Trophoblast cell (in vitro differentiated cells and primary cell): ENCODE measurements at regions not wholly inside any gene's neighbourhood (a gene's known extent, or its start where the extent isn't known, plus 50 kb on each side); places are given as distances from the start of the nearest gene placed in this dataset.

ENCODE experiments used
- DNase-seq, 2 donors: peaks; one replicate each; pipeline ENCODE4 v3.0.0-alpha.2; 2016
- H2AFZ ChIP-seq: 2 replicates; pipeline ENCODE4 v1.6.1; 2013; ENCODE audit warnings: low read length, moderate library complexity, mild to moderate bottlenecking; ENCODE audit not compliant: insufficient read depth, poor library complexity
- H2AK5ac ChIP-seq: 2 replicates; pipeline ENCODE4 v1.6.1; 2013; ENCODE audit warnings: mild to moderate bottlenecking, low read length
- H2BK120ac ChIP-seq: 2 replicates; pipeline ENCODE4 v1.6.1; 2013; ENCODE audit warnings: low read length, mild to moderate bottlenecking, moderate library complexity; ENCODE audit not compliant: insufficient read depth, poor library complexity
- H2BK12ac ChIP-seq: 2 replicates; pipeline ENCODE4 v1.6.1; 2013; ENCODE audit warnings: mild to moderate bottlenecking, low read length, moderate library complexity
- H2BK5ac ChIP-seq: 2 replicates; pipeline ENCODE4 v1.6.1; 2013; ENCODE audit warnings: low read length, low read depth, moderate library complexity, mild to moderate bottlenecking; ENCODE audit not compliant: poor library complexity
- H3K14ac ChIP-seq: 2 replicates; pipeline ENCODE4 v1.6.1; 2013; ENCODE audit warnings: mild to moderate bottlenecking, low read length
- H3K18ac ChIP-seq: 2 replicates; pipeline ENCODE4 v1.6.1; 2013; ENCODE audit warnings: mild to moderate bottlenecking, low read length
- H3K23ac ChIP-seq: 2 replicates; pipeline ENCODE4 v1.6.1; 2013; ENCODE audit warnings: low read length
- H3K27ac ChIP-seq: 2 replicates; pipeline ENCODE4 v1.5.1; 2013; ENCODE audit warnings: low read depth, mild to moderate bottlenecking, inconsistent platforms, low read length, moderate library complexity
- H3K27me3 ChIP-seq: 2 replicates; pipeline ENCODE4 v1.6.1; 2013; ENCODE audit warnings: inconsistent platforms, mild to moderate bottlenecking, low read length, moderate library complexity; ENCODE audit not compliant: insufficient read depth
- H3K36me3 ChIP-seq, 2 experiments: 1 replicate in 1 of 2; 2 replicates in 1 of 2; pipeline ENCODE4 v1.6.1; 2013; ENCODE audit warnings: low read length in 2 of 2, mild to moderate bottlenecking in 2 of 2, moderate library complexity in 1 of 2; ENCODE audit not compliant: insufficient read depth in 2 of 2, control insufficient read depth in 1 of 2
- H3K4ac ChIP-seq: 2 replicates; pipeline ENCODE4 v1.6.1; 2013; ENCODE audit warnings: low read depth, mild to moderate bottlenecking, low read length, moderate library complexity
- H3K4me1 ChIP-seq, 2 experiments: 1 replicate in 1 of 2; 2 replicates in 1 of 2; pipeline ENCODE4 v1.6.1; 2013; ENCODE audit warnings: low read length in 2 of 2, mild to moderate bottlenecking in 2 of 2, moderate library complexity in 1 of 2; ENCODE audit not compliant: insufficient read depth in 2 of 2, control insufficient read depth in 1 of 2
- H3K4me2 ChIP-seq: 2 replicates; pipeline ENCODE4 v1.6.1; 2013; ENCODE audit warnings: inconsistent platforms, mild to moderate bottlenecking, low read length, moderate library complexity
- H3K4me3 ChIP-seq: 2 replicates; pipeline ENCODE4 v1.5.1; 2013; ENCODE audit warnings: mild to moderate bottlenecking, low read depth, low read length, inconsistent platforms
- H3K79me1 ChIP-seq: one replicate; pipeline ENCODE4 v1.6.1; 2013; ENCODE audit warnings: low read length
- H3K79me2 ChIP-seq: 2 replicates; pipeline ENCODE4 v1.6.1; 2013; ENCODE audit warnings: low read length, mild to moderate bottlenecking; ENCODE audit not compliant: control insufficient read depth, insufficient read depth, poor library complexity
- H3K9ac ChIP-seq: 2 replicates; pipeline ENCODE4 v1.6.1; 2013; ENCODE audit warnings: mild to moderate bottlenecking, low read length
- H3K9me3 ChIP-seq: 2 replicates; pipeline ENCODE4 v1.6.1; 2013; ENCODE audit warnings: low read depth, mild to moderate bottlenecking, control low read depth, inconsistent platforms, low read length; ENCODE audit not compliant: insufficient read depth
- H4K12ac ChIP-seq: 2 replicates; pipeline ENCODE4 v1.6.1; 2013; ENCODE audit warnings: low read depth, mild to moderate bottlenecking, low read length, moderate library complexity
- H4K8ac ChIP-seq: 2 replicates; pipeline ENCODE4 v1.6.1; 2013; ENCODE audit warnings: low read depth, mild to moderate bottlenecking, low read length, moderate library complexity
- H4K91ac ChIP-seq: one replicate; pipeline ENCODE4 v1.6.1; 2013; ENCODE audit warnings: low read depth, mild to moderate bottlenecking, low read length, moderate library complexity
- WGBS: extraction: QIAGEN DNeasy Blood & Tissue Kit; methylation state at CpG from one replicate; pipeline ENCODE4 v1.1.7; 2013; ENCODE audit warnings: missing lambda C conversion rate; ENCODE audit not compliant: insufficient read length, insufficient coverage; ENCODE audit errors: extremely low coverage; 5-methylcytosine and 5-hydroxymethylcytosine counted together

DNA sequence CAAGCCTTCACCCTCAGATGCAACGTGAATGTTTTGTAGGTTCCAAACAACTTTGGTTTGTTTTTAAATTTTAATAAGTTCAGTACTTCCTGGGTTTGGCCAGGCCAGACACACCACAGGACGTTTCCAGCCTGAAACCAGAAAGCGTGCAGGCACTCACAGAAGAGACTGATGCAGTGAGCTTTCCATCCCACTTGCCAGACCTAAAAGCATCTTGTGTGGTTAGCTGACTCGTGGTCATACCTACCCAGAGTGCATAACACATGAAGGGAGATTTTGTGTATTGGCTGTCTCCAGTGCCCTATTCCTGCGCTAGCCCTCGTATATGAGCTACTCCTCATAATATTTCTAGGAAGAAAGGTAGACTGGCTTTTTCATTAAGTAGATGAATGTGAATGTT, 297.3 kb upstream of the FAR2 start:
- Histone ChIP-seq H2BK5ac (no peak overlapping the region), H2BK12ac (no peak overlapping the region), H3K4me3 (no peak overlapping the region), H3K4me1 (no peaks in the 10 kb centered on the region), H3K18ac (no peak overlapping the region), H3K36me3 (no peaks in the 10 kb centered on the region), H3K4ac (no peak overlapping the region), H3K9ac (no peak overlapping the region), H3K9me3 (no peaks in the 10 kb centered on the region), H2BK120ac (no peak overlapping the region), H3K27me3 (no peaks in the 10 kb centered on the region), H2AFZ (no peak overlapping the region), H2AK5ac (no peak overlapping the region), H3K23ac (no peak overlapping the region), H3K79me2 (no peaks in the 10 kb centered on the region), H4K8ac (no peak overlapping the region), H3K4me2 (no peak overlapping the region), H4K91ac (no peak overlapping the region), H3K27ac (no peak overlapping the region), H3K14ac (no peak overlapping the region), H4K12ac (no peak overlapping the region), H3K79me1 (no peaks in the 10 kb centered on the region)
- no peak for DNase-seq
- no CpG with 5 or more reads among the region's 6 CpGs for WGBS

GRCh38 chr12:28855761-28856310, 293.2 kb upstream of the FAR2 start:
- WGBS: no CpG with 5 or more reads among the region's 4 CpGs
- Histone ChIP-seq H3K4me2 (no peak overlapping the region), H2AK5ac (no peak overlapping the region)

GRCh38 chr12:28857369-28857768, 291.7 kb upstream of the FAR2 start:
- Histone ChIP-seq H3K9ac (no peak overlapping the region), H3K4me1 (no peaks in the 10 kb centered on the region), H3K4me3 (no peak overlapping the region), H3K23ac (no peak overlapping the region), H2BK120ac (no peak overlapping the region), H3K4me2 (no peak overlapping the region), H3K79me2 (no peaks in the 10 kb centered on the region), H4K8ac (no peak overlapping the region), H3K79me1 (no peaks in the 10 kb centered on the region), H4K12ac (no peak overlapping the region), H3K14ac (no peak overlapping the region), H4K91ac (no peak overlapping the region), H3K9me3 (no peaks in the 10 kb centered on the region), H3K4ac (no peak overlapping the region), H3K27ac (no peak overlapping the region), H2BK12ac (no peak overlapping the region), H2AK5ac (no peak overlapping the region), H3K27me3 (no peaks in the 10 kb centered on the region), H2BK5ac (no peak overlapping the region), H3K36me3 (no peaks in the 10 kb centered on the region), H3K18ac (no peak overlapping the region), H2AFZ (no peak overlapping the region)
- no peak for DNase-seq

More at GRCh38 chr12:28855761-28856310, 293.2 kb upstream of the FAR2 start:
- Histone ChIP-seq H3K27me3 (no peaks in the 10 kb centered on the region), H3K9me3 (no peaks in the 10 kb centered on the region), H3K36me3 (no peaks in the 10 kb centered on the region), H3K79me2 (no peaks in the 10 kb centered on the region), H2BK120ac (no peak overlapping the region), H3K79me1 (no peaks in the 10 kb centered on the region), H3K18ac (no peak overlapping the region), H4K12ac (no peak overlapping the region), H2BK5ac (no peak overlapping the region), H3K9ac (no peak overlapping the region), H4K91ac (no peak overlapping the region), H3K4me3 (no peak overlapping the region), H3K14ac (no peak overlapping the region), H3K4me1 (no peaks in the 10 kb centered on the region), H2BK12ac (no peak overlapping the region), H4K8ac (no peak overlapping the region), H3K4ac (no peak overlapping the region), H3K23ac (no peak overlapping the region), H3K27ac (no peak overlapping the region), H2AFZ (no peak overlapping the region)
- peak; percentile 35 to 62 for DNase-seq

DNA sequence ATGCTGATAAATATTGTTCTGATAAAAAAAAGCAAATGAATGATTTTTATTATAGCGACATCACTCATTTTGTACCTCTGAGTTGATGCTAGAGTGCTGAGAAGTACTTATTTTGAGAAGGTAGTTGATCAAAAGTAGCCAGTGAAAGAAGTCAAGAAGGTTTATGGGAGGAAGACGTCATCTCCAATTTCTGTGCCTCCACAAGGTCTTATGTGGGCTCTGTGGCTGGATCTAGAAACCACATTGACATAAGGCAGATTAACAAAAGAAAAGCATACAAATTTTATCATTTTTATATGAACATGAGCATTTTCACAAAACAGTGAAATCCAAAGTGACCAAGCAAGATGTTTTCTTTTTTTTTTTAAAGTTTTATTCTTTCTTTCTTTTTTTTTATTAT, 289.5 kb upstream of the FAR2 start:
- no peak for DNase-seq
- Histone ChIP-seq H3K9ac (no peak overlapping the region), H2AK5ac (no peak overlapping the region), H3K36me3 (no peaks in the 10 kb centered on the region), H4K91ac (no peak overlapping the region), H3K4me3 (no peak overlapping the region), H3K27ac (no peak overlapping the region), H3K4ac (no peak overlapping the region), H2BK12ac (no peak overlapping the region), H3K9me3 (no peaks in the 10 kb centered on the region), H3K14ac (no peak overlapping the region), H3K27me3 (no peaks in the 10 kb centered on the region), H3K23ac (no peak overlapping the region), H3K79me2 (no peaks in the 10 kb centered on the region), H3K18ac (no peak overlapping the region), H2AFZ (no peak overlapping the region), H3K4me2 (no peak overlapping the region), H2BK120ac (no peak overlapping the region), H3K4me1 (no peaks in the 10 kb centered on the region), H2BK5ac (no peak overlapping the region), H4K8ac (no peak overlapping the region), H4K12ac (no peak overlapping the region), H3K79me1 (no peaks in the 10 kb centered on the region)
- WGBS: no CpG with 5 or more reads among the region's 2 CpGs
